H1 (cell line): ENCODE measurements at regions not wholly inside any gene's neighbourhood (a gene's known extent, or its start where the extent isn't known, plus 50 kb on each side); places are given as distances from the start of the nearest gene placed in this dataset.

ENCODE experiments used
- CTCF ChIA-PET: fragments of 300-600 bp; sonication (Branson Sonifier 250); formaldehyde crosslinking; loops from one replicate; lab custom pipeline; 2021; ENCODE audit not compliant: partially characterized antibody; lab: Charles Lee
- POLR2A ChIA-PET: fragments of 300-600 bp; sonication (Branson Sonifier 250); formaldehyde crosslinking; loops from one replicate; lab custom pipeline; 2021; ENCODE audit warnings: inconsistent platforms; ENCODE audit not compliant: partially characterized antibody; lab: Charles Lee
- DNase-seq, 2 experiments: peaks; one replicate each; pipeline versions ENCODE4 v3.0.0 to v3.0.0-alpha.2; 2010 to 2022; ENCODE audit warnings: low spot score in 2 of 2, low read depth in 1 of 2, mixed read lengths in 1 of 2
- FAIRE-seq: peaks from 2 replicates; lab custom pipeline; 2011; peaks lifted over from hg19 to GRCh38; lab: Jason Lieb, UNC
- H2AFZ ChIP-seq: 2 replicates; pipeline ENCODE4 v1.8.1; 2012; ENCODE audit warnings: low read length, inconsistent platforms
- H2AK5ac ChIP-seq: 2 replicates; pipeline ENCODE4 v1.6.1; 2013; ENCODE audit warnings: low read depth, low read length
- H2BK120ac ChIP-seq: replicated peaks from 2 replicates; pipeline ENCODE3; 2013; ENCODE audit warnings: low read depth, low read length, inconsistent platforms
- H2BK12ac ChIP-seq: 2 replicates; pipeline ENCODE4 v1.6.1; 2013; ENCODE audit warnings: low read depth, low read length
- H2BK15ac ChIP-seq: 2 replicates; pipeline ENCODE4 v1.6.1; 2013; ENCODE audit warnings: low read length
- H2BK20ac ChIP-seq: 2 replicates; pipeline ENCODE4 v1.6.1; 2013; ENCODE audit warnings: low read length
- H2BK5ac ChIP-seq: 2 replicates; pipeline ENCODE4 v1.6.1; 2013; ENCODE audit warnings: low read depth, low read length
- H3K14ac ChIP-seq: 2 replicates; pipeline ENCODE4 v1.6.1; 2013; ENCODE audit warnings: inconsistent platforms; ENCODE audit not compliant: insufficient read length
- H3K18ac ChIP-seq: 2 replicates; pipeline ENCODE4 v1.6.1; 2013; ENCODE audit warnings: low read length; ENCODE audit errors: extremely low read depth
- H3K23ac ChIP-seq: 2 replicates; pipeline ENCODE4 v1.6.1; 2013; ENCODE audit warnings: inconsistent platforms; ENCODE audit not compliant: insufficient read length
- H3K23me2 ChIP-seq: 2 replicates; pipeline ENCODE4 v1.6.1; 2013; ENCODE audit warnings: low read depth, low read length
- H3K27ac ChIP-seq: 2 replicates; pipeline ENCODE4 v1.6.1; 2011; ENCODE audit warnings: low read depth, low read length, inconsistent platforms
- H3K27me3 ChIP-seq, 4 experiments: replicated peaks in 1 of 4; 1 replicate in 1 of 4; 2 replicates in 3 of 4; pipeline versions ENCODE4 v1.6.1 to v1.8.1; 2011 to 2013; ENCODE audit warnings: low read length in 3 of 4, mild to moderate bottlenecking in 3 of 4, inconsistent platforms in 2 of 4, mixed read lengths in 2 of 4, moderate library complexity in 1 of 4; ENCODE audit not compliant: control insufficient read depth in 3 of 4, insufficient read depth in 3 of 4; ENCODE audit errors: extremely low read depth in 1 of 4
- H3K36me3 ChIP-seq, 4 experiments: 2 replicates each; pipeline versions ENCODE4 v1.6.1 to v1.8.1; 2011 to 2013; ENCODE audit warnings: mild to moderate bottlenecking in 4 of 4, low read length in 3 of 4, moderate library complexity in 2 of 4, control low read depth in 1 of 4, inconsistent platforms in 1 of 4; ENCODE audit not compliant: insufficient read depth in 4 of 4, control insufficient read depth in 2 of 4
- H3K4ac ChIP-seq: replicated peaks from 2 replicates; pipeline ENCODE3; 2013; ENCODE audit warnings: low read length, low read depth, mixed read lengths, inconsistent platforms; ENCODE audit not compliant: insufficient read length
- H3K4me1 ChIP-seq, 4 experiments: replicated peaks in 1 of 4; 1 replicate in 1 of 4; 2 replicates in 3 of 4; pipeline versions ENCODE4 v1.6.1 to v1.8.1; 2011 to 2013; ENCODE audit warnings: low read length in 3 of 4, inconsistent platforms in 2 of 4, mixed read lengths in 1 of 4; ENCODE audit not compliant: insufficient read depth in 4 of 4, control insufficient read depth in 3 of 4
- H3K4me2 ChIP-seq, 2 experiments: 2 replicates each; pipeline versions ENCODE4 v1.6.1 to v1.8.1; 2011 to 2013; ENCODE audit warnings: low read depth in 2 of 2, low read length in 2 of 2, control low read depth in 1 of 2, inconsistent platforms in 1 of 2, mild to moderate bottlenecking in 1 of 2; ENCODE audit not compliant: insufficient read depth in 1 of 2
- H3K4me3 ChIP-seq, 4 experiments: fragments of 200-600, 300-600 bp in 1 of 4; sonication (generic), shearing (Covaris generic), sonication (Bioruptor Twin) in 1 of 4; 2 replicates each; pipeline versions ENCODE4 v1.5.1 to v1.8.1; 2011 to 2016; ENCODE audit warnings: low read length in 4 of 4, low read depth in 3 of 4, control low read depth in 2 of 4, inconsistent platforms in 2 of 4, mild to moderate bottlenecking in 2 of 4, mixed read lengths in 1 of 4, moderate library complexity in 1 of 4; ENCODE audit not compliant: insufficient read depth in 2 of 4; ENCODE audit errors: extremely low read depth in 1 of 4
- H3K56ac ChIP-seq: replicated peaks from 2 replicates; pipeline ENCODE3; 2013; ENCODE audit warnings: low read depth, mild to moderate bottlenecking, mixed read lengths, low read length, inconsistent platforms; ENCODE audit not compliant: insufficient read length
- H3K79me1 ChIP-seq: 2 replicates; pipeline ENCODE4 v1.6.1; 2013; ENCODE audit warnings: low read depth, low read length, control low read depth
- H3K79me2 ChIP-seq, 2 experiments: 2 replicates each; pipeline versions ENCODE4 v1.6.1 to v1.8.1; 2012 to 2013; ENCODE audit warnings: low read length in 2 of 2, mild to moderate bottlenecking in 2 of 2, inconsistent platforms in 1 of 2; ENCODE audit not compliant: insufficient read depth in 2 of 2, control insufficient read depth in 1 of 2
- H3K9ac ChIP-seq, 4 experiments: replicated peaks in 1 of 4; 1 replicate in 1 of 4; 2 replicates in 3 of 4; pipeline versions ENCODE4 v1.6.1 to v1.8.1; 2011 to 2013; ENCODE audit warnings: low read depth in 3 of 4, low read length in 3 of 4, control low read depth in 2 of 4, mild to moderate bottlenecking in 2 of 4, moderate library complexity in 2 of 4, inconsistent platforms in 1 of 4; ENCODE audit errors: extremely low read depth in 1 of 4
- H3K9me3 ChIP-seq, 2 experiments: 2 replicates each; pipeline versions ENCODE4 v1.6.1 to v1.8.1; 2012 to 2013; ENCODE audit warnings: mild to moderate bottlenecking in 2 of 2, moderate library complexity in 2 of 2, control low read depth in 1 of 2, inconsistent platforms in 1 of 2, low read depth in 1 of 2, low read length in 1 of 2, mixed read lengths in 1 of 2; ENCODE audit not compliant: insufficient read depth in 2 of 2
- H4K20me1 ChIP-seq, 2 experiments: replicated peaks in 1 of 2; 2 replicates each; pipeline versions ENCODE3 to v1.8.1; 2011 to 2013; ENCODE audit warnings: inconsistent platforms in 2 of 2, low read length in 2 of 2, mild to moderate bottlenecking in 1 of 2; ENCODE audit not compliant: insufficient read depth in 2 of 2, control insufficient read depth in 1 of 2
- H4K5ac ChIP-seq: 2 replicates; pipeline ENCODE4 v1.6.1; 2013; ENCODE audit warnings: low read length, low read depth, mixed read lengths, inconsistent platforms; ENCODE audit not compliant: insufficient read length
- H4K8ac ChIP-seq: 2 replicates; pipeline ENCODE4 v1.8.0; 2013; ENCODE audit warnings: mild to moderate bottlenecking, moderate library complexity, low read length, inconsistent platforms; ENCODE audit not compliant: insufficient read depth; ENCODE audit errors: extremely low read depth
- H4K91ac ChIP-seq: replicated peaks from 2 replicates; pipeline ENCODE3; 2013; ENCODE audit warnings: low read length, mixed read lengths, inconsistent platforms; ENCODE audit not compliant: insufficient read length
- CBX5 ChIP-seq: fragments of 300-800, 300-1000 bp; sonication (generic); IDR thresholded peaks from 2 replicates; pipeline ENCODE4 v1.7.1; 2016; ENCODE audit warnings: antibody characterized with exemption, low read length, low read depth
- CHD2 ChIP-seq: IDR thresholded peaks from 2 replicates; pipeline ENCODE4 v1.6.1; 2012; ENCODE audit warnings: low read length, improper control_type of control experiment
- GABPA ChIP-seq: IDR thresholded peaks from 2 replicates; pipeline ENCODE4 v1.6.1; 2011; ENCODE audit warnings: mild to moderate bottlenecking, low read length, moderate library complexity, borderline replicate concordance; ENCODE audit not compliant: insufficient read depth
- HDAC6 ChIP-seq: IDR thresholded peaks from one replicate; pipeline ENCODE4 v1.7.1; 2012; ENCODE audit warnings: low read depth, mild to moderate bottlenecking, inconsistent platforms, low read length, moderate library complexity
- JUN ChIP-seq: IDR thresholded peaks from 2 replicates; pipeline ENCODE4 v1.6.1; 2011; ENCODE audit warnings: low read depth, mild to moderate bottlenecking, improper control_type of control experiment, low read length
- KDM1A ChIP-seq: fragments of 200-600, 300-600 bp; sonication (generic); IDR thresholded peaks from 2 replicates; pipeline ENCODE4 v1.7.1; 2016; ENCODE audit warnings: mild to moderate bottlenecking, low read length, borderline replicate concordance
- SP4 ChIP-seq: IDR thresholded peaks from 2 replicates; pipeline ENCODE4 v1.6.1; 2012; ENCODE audit warnings: low read length, inconsistent platforms
- TBP ChIP-seq: IDR thresholded peaks from 2 replicates; pipeline ENCODE4 v1.6.1; 2011; ENCODE audit warnings: low read depth, low read length, improper control_type of control experiment
- ZNF274 ChIP-seq: IDR thresholded peaks from 2 replicates; pipeline ENCODE4 v1.7.0; 2012; ENCODE audit warnings: low read length, borderline replicate concordance; ENCODE audit errors: extremely low read depth
- WGBS, 2 experiments: shearing (Covaris generic) in 1 of 2; methylation state at CpG; one replicate each; pipeline versions ENCODE4 v1.1.6 to v1.1.7; 2013 to 2015; ENCODE audit warnings: low lambda C conversion rate in 2 of 2, mixed read lengths in 2 of 2, inconsistent platforms in 1 of 2, low coverage in 1 of 2, missing lambda C conversion rate in 1 of 2; ENCODE audit not compliant: insufficient replicate concordance in 2 of 2, insufficient coverage in 1 of 2, insufficient read length in 1 of 2; ENCODE audit errors: extremely low coverage in 1 of 2, missing lambda C conversion rate in 1 of 2; 5-methylcytosine and 5-hydroxymethylcytosine counted together
- TF ChIP-seq, protein P1 (sequence below), 3 experiments: IDR thresholded peaks; 1 replicate in 2 of 3; 2 replicates in 1 of 3; pipeline versions ENCODE4 v1.5.1 to v1.6.1; 2011; ENCODE audit warnings: low read length in 3 of 3, mild to moderate bottlenecking in 3 of 3, inconsistent platforms in 2 of 3, low read depth in 1 of 3, moderate library complexity in 1 of 3; ENCODE audit not compliant: insufficient read depth in 1 of 3; ENCODE audit errors: control extremely low read depth in 1 of 3
- TF ChIP-seq, protein P2 (sequence below): IDR thresholded peaks from 2 replicates; pipeline ENCODE4 v1.6.1; 2012; ENCODE audit warnings: inconsistent platforms
- TF ChIP-seq, protein P3 (sequence below): IDR thresholded peaks from 2 replicates; pipeline ENCODE4 v1.6.1; 2012; ENCODE audit warnings: inconsistent platforms

DNA sequence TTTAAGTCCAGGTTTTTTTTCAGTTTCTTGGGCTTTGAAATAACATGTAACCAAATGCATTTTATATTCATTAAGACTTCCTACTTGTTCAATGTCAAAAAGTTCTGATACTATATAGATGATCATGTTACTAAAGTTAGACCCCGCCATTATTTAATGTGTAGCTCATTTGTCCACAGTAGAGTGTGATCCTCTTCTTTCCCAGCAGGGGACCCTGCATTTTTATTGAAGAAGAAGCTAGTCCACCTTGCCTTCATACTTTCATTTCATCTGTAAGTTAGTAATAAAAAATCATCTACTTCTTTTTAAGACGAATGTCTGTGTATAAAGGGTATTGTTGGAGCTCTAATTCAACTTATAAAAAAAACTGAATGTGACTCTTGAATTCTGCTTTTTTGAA is 404.6 kb downstream of the SI start:
- no peaks in the 10 kb centered on the region for H3K79me2 ChIP-seq
- WGBS, 2 experiments, result 93% methylated on average over 2 of the region's 2 CpGs; no CpG with 5 or more reads in 1 of the 2 experiments
- H3K27me3 ChIP-seq, result no peaks in the 10 kb centered on the region
- no peak overlapping the region for H3K18ac ChIP-seq
- ChIA-PET POLR2A (no interaction called here), CTCF (interaction anchor here (1.2 to 2.1 kb wide), 5 partner anchors 9 to 145 kb away, joined by 3 to 6 read pairs (median 4); no protein-coding TSS in a partner anchor)
- no peak overlapping the region for H2BK20ac ChIP-seq
- no peak overlapping the region for H3K56ac ChIP-seq
- no peaks in the 10 kb centered on the region for H3K79me1 ChIP-seq
- no peak overlapping the region for H4K5ac ChIP-seq
- no peak overlapping the region for H4K8ac ChIP-seq
- TF ChIP-seq CHD2 (no peak), ZNF274 (no peak), JUN (no peak), HDAC6 (no peak), SP4 (no peak), KDM1A (no peak), TBP (no peak), GABPA (no peak), CBX5 (no peak)
- TF ChIP-seq, protein P1, sequence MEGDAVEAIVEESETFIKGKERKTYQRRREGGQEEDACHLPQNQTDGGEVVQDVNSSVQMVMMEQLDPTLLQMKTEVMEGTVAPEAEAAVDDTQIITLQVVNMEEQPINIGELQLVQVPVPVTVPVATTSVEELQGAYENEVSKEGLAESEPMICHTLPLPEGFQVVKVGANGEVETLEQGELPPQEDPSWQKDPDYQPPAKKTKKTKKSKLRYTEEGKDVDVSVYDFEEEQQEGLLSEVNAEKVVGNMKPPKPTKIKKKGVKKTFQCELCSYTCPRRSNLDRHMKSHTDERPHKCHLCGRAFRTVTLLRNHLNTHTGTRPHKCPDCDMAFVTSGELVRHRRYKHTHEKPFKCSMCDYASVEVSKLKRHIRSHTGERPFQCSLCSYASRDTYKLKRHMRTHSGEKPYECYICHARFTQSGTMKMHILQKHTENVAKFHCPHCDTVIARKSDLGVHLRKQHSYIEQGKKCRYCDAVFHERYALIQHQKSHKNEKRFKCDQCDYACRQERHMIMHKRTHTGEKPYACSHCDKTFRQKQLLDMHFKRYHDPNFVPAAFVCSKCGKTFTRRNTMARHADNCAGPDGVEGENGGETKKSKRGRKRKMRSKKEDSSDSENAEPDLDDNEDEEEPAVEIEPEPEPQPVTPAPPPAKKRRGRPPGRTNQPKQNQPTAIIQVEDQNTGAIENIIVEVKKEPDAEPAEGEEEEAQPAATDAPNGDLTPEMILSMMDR (IDR thresholded peaks at IDR 0.05; ENCODE audit: control extremely low read depth in 1 of 3, insufficient read depth in 1 of 3, low read depth in 1 of 3, low read length in 3 of 3), result no peak
- TF ChIP-seq, protein P2, sequence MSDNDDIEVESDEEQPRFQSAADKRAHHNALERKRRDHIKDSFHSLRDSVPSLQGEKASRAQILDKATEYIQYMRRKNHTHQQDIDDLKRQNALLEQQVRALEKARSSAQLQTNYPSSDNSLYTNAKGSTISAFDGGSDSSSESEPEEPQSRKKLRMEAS, result no peak
- TF ChIP-seq, protein P3, sequence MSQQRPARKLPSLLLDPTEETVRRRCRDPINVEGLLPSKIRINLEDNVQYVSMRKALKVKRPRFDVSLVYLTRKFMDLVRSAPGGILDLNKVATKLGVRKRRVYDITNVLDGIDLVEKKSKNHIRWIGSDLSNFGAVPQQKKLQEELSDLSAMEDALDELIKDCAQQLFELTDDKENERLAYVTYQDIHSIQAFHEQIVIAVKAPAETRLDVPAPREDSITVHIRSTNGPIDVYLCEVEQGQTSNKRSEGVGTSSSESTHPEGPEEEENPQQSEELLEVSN, result no peak
- H3K9me3 ChIP-seq, result no peaks in the 10 kb centered on the region
- no peak overlapping the region for H2AK5ac ChIP-seq
- no peak overlapping the region for H3K4ac ChIP-seq
- DNase-seq, result no peak
- H4K91ac ChIP-seq, result no peak overlapping the region
- no peak for FAIRE-seq
- no peaks in the 10 kb centered on the region for H3K4me1 ChIP-seq
- H3K23ac ChIP-seq, result no peak overlapping the region
- no peak overlapping the region for H2BK12ac ChIP-seq
- H3K4me3 ChIP-seq, result no peak overlapping the region
- H2BK120ac ChIP-seq, result no peak overlapping the region
- no peak overlapping the region for H2BK5ac ChIP-seq
- H2AFZ ChIP-seq, result no peak overlapping the region
- no peaks in the 10 kb centered on the region for H3K23me2 ChIP-seq
- no peaks in the 10 kb centered on the region for H3K36me3 ChIP-seq
- no peak overlapping the region for H3K14ac ChIP-seq
- no peak overlapping the region for H2BK15ac ChIP-seq
- H3K9ac ChIP-seq, result no peak overlapping the region
- no peaks in the 10 kb centered on the region for H4K20me1 ChIP-seq
- no peak overlapping the region for H3K27ac ChIP-seq
- no peak overlapping the region for H3K4me2 ChIP-seq
